ENCODE measurements at regions not wholly inside any gene's neighbourhood (a gene's known extent, or its start where the extent isn't known, plus 50 kb on each side); places are given as distances from the start of the nearest gene placed in this dataset.

DNA sequence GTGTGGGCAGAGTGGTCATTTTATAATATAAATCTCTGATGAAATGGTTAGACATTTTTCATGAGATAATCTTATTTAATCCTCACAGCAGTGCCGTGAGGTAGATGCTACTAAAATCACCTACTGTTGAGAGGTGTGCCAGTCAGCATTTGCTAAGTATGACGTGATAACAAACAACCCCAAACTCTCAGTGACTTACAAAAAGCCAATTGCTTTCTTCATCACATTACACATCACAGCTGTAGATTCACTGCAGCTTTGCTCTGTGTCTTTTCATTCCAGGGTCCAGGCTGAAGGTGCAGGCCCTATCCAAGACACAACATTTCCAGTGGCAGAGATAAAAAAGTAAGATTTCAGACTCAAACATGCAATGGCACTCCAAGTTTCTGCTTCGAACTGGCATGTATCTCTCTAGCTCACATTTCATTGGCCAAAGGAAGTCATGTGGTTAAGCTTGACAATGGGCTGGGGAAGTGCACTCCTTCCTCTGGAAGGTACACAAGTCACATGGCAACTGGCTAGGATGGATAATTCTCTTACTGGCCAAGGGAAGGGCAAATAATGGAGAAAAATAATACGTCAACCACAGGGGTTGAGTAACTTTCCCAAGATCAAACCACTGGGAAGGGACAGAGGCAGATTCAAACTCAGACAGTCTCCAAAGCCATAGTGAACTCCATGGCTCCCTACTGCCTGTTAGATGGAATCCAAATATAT is 69.5 kb upstream of the EPB41L1 start:
- Histone ChIP-seq H3K27me3 (ENCODE audit: control insufficient read depth in 2 of 2, insufficient read depth in 2 of 2, low read length in 2 of 2) (peaks cover 0 to under 1% of the 10 kb centered on the region in 2 experiments), H3K9me1 (replicated peaks; ENCODE audit: control insufficient read depth, extremely low read depth, insufficient read depth, low read length) (no peaks in the 10 kb centered on the region), H3K79me2 (ENCODE audit: control insufficient read depth, insufficient read depth, low read length) (no peaks in the 10 kb centered on the region), H3K4me3 (replicated peaks in 1 of 3; ENCODE audit: insufficient read depth in 1 of 3, low read depth in 1 of 3, low read length in 3 of 3) (no peak overlapping the region), H4K20me1 (replicated peaks; ENCODE audit: control insufficient read depth, extremely low read depth, insufficient read depth, low read length) (no peaks in the 10 kb centered on the region), H3K4me2 (ENCODE audit: insufficient read depth, low read length) (no peak overlapping the region), H3K9me3 (replicated peaks; ENCODE audit: control insufficient read depth, insufficient read depth, low read length) (no peaks in the 10 kb centered on the region), H3K4me1 (ENCODE audit: control insufficient read depth, extremely low read depth, insufficient read depth, low read length) (peaks cover 10% of the 10 kb centered on the region), H3K9ac (replicated peaks; ENCODE audit: extremely low read depth, insufficient read depth, low read length) (no peak overlapping the region), H3K36me3 (ENCODE audit: control insufficient read depth in 2 of 2, extremely low read depth in 1 of 2, insufficient read depth in 2 of 2, low read length in 2 of 2) (no peaks in the 10 kb centered on the region), H2AFZ (ENCODE audit: low read depth, low read length) (no peak overlapping the region), H3K27ac (ENCODE audit: insufficient read depth, low read depth, low read length) (no peak overlapping the region)
- POLR2A ChIA-PET: interaction anchor here (0.5 kb wide), 1 partner anchor 55 kb away, joined by 7 read pairs; no protein-coding TSS in a partner anchor
- intact Hi-C loops (cut with micrococcal nuclease): no loop called here
- no peak for TF ChIP-seq MYC (IDR thresholded peaks at IDR 0.05; ENCODE audit: low read depth, low read length)
- FAIRE-seq: peak; percentile 46
- DNase-seq (ENCODE audit: low read depth, low spot score): no peak
- no TSS peak for BruUV-seq (replicated peaks)
- dilution Hi-C loops (cut with MboI; ENCODE audit: extremely low pct_ligation_motif_present, low sequenced_read_pairs): no loop called here
- CTCF ChIA-PET: interaction anchor here (1.1 to 3.9 kb wide), 13 partner anchors 9 to 130 kb away, joined by 3 to 17 read pairs (median 4); partner anchors contain the start of gene SCAND1

DNA sequence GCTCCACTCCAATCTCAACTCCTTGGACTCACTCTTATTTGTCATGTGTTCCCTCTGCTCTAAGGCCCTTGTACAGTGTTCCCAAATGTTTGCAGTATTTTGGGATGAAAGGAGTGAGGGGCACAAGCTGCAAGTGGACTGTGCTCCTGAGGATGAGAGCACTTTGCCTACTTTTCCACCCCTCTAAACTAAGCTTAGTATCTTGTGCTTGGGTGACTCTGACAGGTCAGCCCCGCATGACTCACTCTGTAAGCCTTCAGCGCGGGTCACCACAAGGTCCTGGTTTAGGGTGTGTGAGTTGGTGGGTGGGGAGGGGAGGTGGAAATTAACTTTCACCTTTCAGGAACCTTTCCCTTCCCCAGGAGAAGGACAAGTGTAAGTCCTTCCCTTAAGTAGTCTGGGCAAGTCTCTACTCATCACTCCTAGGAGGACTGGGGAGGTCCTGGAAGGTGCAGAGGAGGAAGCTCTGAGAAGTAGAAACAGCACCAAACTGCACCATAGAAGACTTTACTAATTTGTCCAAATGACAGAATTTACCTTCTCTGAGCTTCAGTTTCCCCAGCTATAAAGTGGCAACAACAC is 68.8 kb upstream of the EPB41L1 start:
- Histone ChIP-seq H3K27ac (ENCODE audit: insufficient read depth, low read depth, low read length) (no peak overlapping the region), H3K27me3 (ENCODE audit: control insufficient read depth in 2 of 2, insufficient read depth in 2 of 2, low read length in 2 of 2) (peaks cover 0 to 4% of the 10 kb centered on the region in 2 experiments), H3K4me2 (ENCODE audit: insufficient read depth, low read length) (no peak overlapping the region), H3K9me3 (replicated peaks; ENCODE audit: control insufficient read depth, insufficient read depth, low read length) (no peaks in the 10 kb centered on the region), H3K9me1 (replicated peaks; ENCODE audit: control insufficient read depth, extremely low read depth, insufficient read depth, low read length) (no peaks in the 10 kb centered on the region), H3K9ac (replicated peaks; ENCODE audit: extremely low read depth, insufficient read depth, low read length) (no peak overlapping the region), H3K36me3 (ENCODE audit: control insufficient read depth in 2 of 2, extremely low read depth in 1 of 2, insufficient read depth in 2 of 2, low read length in 2 of 2) (no peaks in the 10 kb centered on the region), H4K20me1 (replicated peaks; ENCODE audit: control insufficient read depth, extremely low read depth, insufficient read depth, low read length) (no peaks in the 10 kb centered on the region), H2AFZ (ENCODE audit: low read depth, low read length) (no peak overlapping the region), H3K79me2 (ENCODE audit: control insufficient read depth, insufficient read depth, low read length) (no peaks in the 10 kb centered on the region), H3K4me1 (ENCODE audit: control insufficient read depth, extremely low read depth, insufficient read depth, low read length) (peaks cover 10% of the 10 kb centered on the region), H3K4me3 (replicated peaks in 1 of 3; ENCODE audit: insufficient read depth in 1 of 3, low read depth in 1 of 3, low read length in 3 of 3) (no peak overlapping the region)
- FAIRE-seq: peak; percentile 64
- TF ChIP-seq, protein P1, sequence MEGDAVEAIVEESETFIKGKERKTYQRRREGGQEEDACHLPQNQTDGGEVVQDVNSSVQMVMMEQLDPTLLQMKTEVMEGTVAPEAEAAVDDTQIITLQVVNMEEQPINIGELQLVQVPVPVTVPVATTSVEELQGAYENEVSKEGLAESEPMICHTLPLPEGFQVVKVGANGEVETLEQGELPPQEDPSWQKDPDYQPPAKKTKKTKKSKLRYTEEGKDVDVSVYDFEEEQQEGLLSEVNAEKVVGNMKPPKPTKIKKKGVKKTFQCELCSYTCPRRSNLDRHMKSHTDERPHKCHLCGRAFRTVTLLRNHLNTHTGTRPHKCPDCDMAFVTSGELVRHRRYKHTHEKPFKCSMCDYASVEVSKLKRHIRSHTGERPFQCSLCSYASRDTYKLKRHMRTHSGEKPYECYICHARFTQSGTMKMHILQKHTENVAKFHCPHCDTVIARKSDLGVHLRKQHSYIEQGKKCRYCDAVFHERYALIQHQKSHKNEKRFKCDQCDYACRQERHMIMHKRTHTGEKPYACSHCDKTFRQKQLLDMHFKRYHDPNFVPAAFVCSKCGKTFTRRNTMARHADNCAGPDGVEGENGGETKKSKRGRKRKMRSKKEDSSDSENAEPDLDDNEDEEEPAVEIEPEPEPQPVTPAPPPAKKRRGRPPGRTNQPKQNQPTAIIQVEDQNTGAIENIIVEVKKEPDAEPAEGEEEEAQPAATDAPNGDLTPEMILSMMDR (IDR thresholded peaks at IDR 0.05; ENCODE audit: extremely low read depth in 1 of 2, insufficient read depth in 1 of 2, low read depth in 1 of 2, low read length in 2 of 2): no peak
- TF ChIP-seq FOS (IDR thresholded peaks at IDR 0.05; ENCODE audit: borderline replicate concordance, insufficient read depth, low read length): peak; percentile 25
- DNase-seq (ENCODE audit: low read depth, low spot score): no peak
- dilution Hi-C loops (cut with MboI; ENCODE audit: extremely low pct_ligation_motif_present, low sequenced_read_pairs) (no loop called here), intact Hi-C loops (cut with micrococcal nuclease) (no loop called here)
- ChIA-PET POLR2A (interaction anchor here (0.5 kb wide), 1 partner anchor 54 kb away, joined by 7 read pairs; no protein-coding TSS in a partner anchor), CTCF (interaction anchor here (0.7 to 3.9 kb wide), 12 partner anchors 9 to 447 kb away, joined by 3 to 17 read pairs (median 4); partner anchors contain the start of gene SCAND1)
- no TSS peak for BruUV-seq (replicated peaks)

Measured in endothelial cell of umbilical vein (primary cell).